SK-N-SH treated with all-trans-retinoic acid at 6 μM for 48 hours (cell line): ENCODE measurements at regions not wholly inside any gene's neighbourhood (a gene's known extent, or its start where the extent isn't known, plus 50 kb on each side); places are given as distances from the start of the nearest gene placed in this dataset.

Experiments
- ATAC-seq: fragments of 200-7000 bp; cut with Tn5 transposase; 3 replicates; pipeline ENCODE4 v1.9.1; 2020; ENCODE audit warnings: mild to moderate bottlenecking, moderate library complexity
- ARNTL ChIP-seq: fragments of 450-650 bp; formaldehyde crosslinking; IDR thresholded peaks from 2 replicates; pipeline ENCODE4 v1.5.0; 2020; ENCODE audit warnings: low read depth, mild to moderate bottlenecking, moderate library complexity, borderline replicate concordance
- BACH2 ChIP-seq: fragments of 250-450 bp; sonication (Bioruptor Pico); IDR thresholded peaks from 2 replicates; pipeline ENCODE4 v1.9.0; 2021; ENCODE audit warnings: mild to moderate bottlenecking, borderline replicate concordance
- CREB5 ChIP-seq: fragments of 250-450 bp; sonication (Bioruptor Pico); IDR thresholded peaks from 2 replicates; pipeline ENCODE4 v1.5.1; 2020; ENCODE audit warnings: low read depth, mild to moderate bottlenecking, moderate library complexity
- CSDC2 ChIP-seq: fragments of 250-450 bp; sonication (Bioruptor Pico); IDR thresholded peaks from 2 replicates; pipeline ENCODE4 v1.5.0; 2020; ENCODE audit warnings: mild to moderate bottlenecking, moderate library complexity
- CSRNP3 ChIP-seq: fragments of 250-450 bp; sonication (Bioruptor Pico); IDR thresholded peaks from 2 replicates; pipeline ENCODE4 v1.5.1; 2021; ENCODE audit warnings: mild to moderate bottlenecking, moderate library complexity
- ESRRG ChIP-seq: fragments of 250-450 bp; sonication (Bioruptor Pico); IDR thresholded peaks from 2 replicates; pipeline ENCODE4 v1.6.1; 2021; ENCODE audit warnings: mild to moderate bottlenecking
- GLIS3 ChIP-seq: fragments of 250-450 bp; sonication (Bioruptor Pico); IDR thresholded peaks from 2 replicates; pipeline ENCODE4 v1.5.0; 2020; ENCODE audit warnings: mild to moderate bottlenecking, moderate library complexity
- ISL1 ChIP-seq: fragments of 250-450 bp; sonication (Bioruptor Pico); IDR thresholded peaks from 2 replicates; pipeline ENCODE4 v2.1.2; 2022; ENCODE audit warnings: mild to moderate bottlenecking, moderate library complexity
- PATZ1 ChIP-seq: fragments of 250-450 bp; sonication (Bioruptor Pico); IDR thresholded peaks from 2 replicates; pipeline ENCODE4 v1.8.0; 2020; ENCODE audit warnings: mild to moderate bottlenecking, moderate library complexity, borderline replicate concordance
- POU6F1 ChIP-seq: fragments of 250-450 bp; sonication (Bioruptor Pico); IDR thresholded peaks from 2 replicates; pipeline ENCODE4 v1.8.0; 2021; ENCODE audit warnings: low read depth, mild to moderate bottlenecking, moderate library complexity, borderline replicate concordance
- PPARA ChIP-seq: fragments of 250-450 bp; sonication (Bioruptor Pico); IDR thresholded peaks from 2 replicates; pipeline ENCODE4 v1.5.0; 2020; ENCODE audit warnings: mild to moderate bottlenecking, borderline replicate concordance
- SNAI2 ChIP-seq: fragments of 250-450 bp; sonication (Bioruptor Pico); IDR thresholded peaks from 2 replicates; pipeline ENCODE4 v1.5.0; 2020; ENCODE audit warnings: mild to moderate bottlenecking, moderate library complexity
- TCF4 ChIP-seq: fragments of 250-450 bp; sonication (Bioruptor Pico); IDR thresholded peaks from 2 replicates; pipeline ENCODE4 v1.8.0; 2021; ENCODE audit warnings: mild to moderate bottlenecking, moderate library complexity, borderline replicate concordance
- TSHZ2 ChIP-seq: fragments of 250-450 bp; sonication (Bioruptor Pico); IDR thresholded peaks from 2 replicates; pipeline ENCODE4 v1.5.0; 2020; ENCODE audit warnings: mild to moderate bottlenecking, moderate library complexity
- ZC3H10 ChIP-seq: fragments of 250-450 bp; sonication (Bioruptor Pico); IDR thresholded peaks from 2 replicates; pipeline ENCODE4 v1.5.1; 2021; ENCODE audit warnings: mild to moderate bottlenecking, moderate library complexity
- ZFP3 ChIP-seq: fragments of 250-450 bp; sonication (Bioruptor Pico); IDR thresholded peaks from 2 replicates; pipeline ENCODE4 v1.5.0; 2020; ENCODE audit warnings: mild to moderate bottlenecking, moderate library complexity
- ZFP30 ChIP-seq: fragments of 450-650 bp; formaldehyde crosslinking; IDR thresholded peaks from 2 replicates; pipeline ENCODE4 v1.5.0; 2022; ENCODE audit warnings: mild to moderate bottlenecking, moderate library complexity
- ZNF565 ChIP-seq: fragments of 450-650 bp; formaldehyde crosslinking; conservative IDR thresholded peaks from 2 replicates; pipeline ENCODE4 v1.5.0; 2020; ENCODE audit warnings: low read depth, mild to moderate bottlenecking, moderate library complexity
- ZNF70 ChIP-seq: fragments of 450-650 bp; formaldehyde crosslinking; IDR thresholded peaks from 2 replicates; pipeline ENCODE4 v1.5.0; 2020; ENCODE audit warnings: mild to moderate bottlenecking, moderate library complexity
- ZNF8 ChIP-seq: fragments of 450-650 bp; formaldehyde crosslinking; IDR thresholded peaks from 2 replicates; pipeline ENCODE4 v1.5.0; 2020; ENCODE audit warnings: mild to moderate bottlenecking, moderate library complexity

- TF ChIP-seq CREB5 (CRISPR knock-in tag) (no peak), CSRNP3 (CRISPR knock-in tag) (no peak), ZC3H10 (no peak)
These were observed 120.9 kb upstream of the PPP2R5A start (continued) for GRCh38 chr1:212164095-212164872.

GRCh38 chr1:212166244-212166643 lies 119.0 kb upstream of the PPP2R5A start:
- TF ChIP-seq POU6F1 (CRISPR knock-in tag) (no peak), PATZ1 (CRISPR knock-in tag) (no peak), CSRNP3 (CRISPR knock-in tag) (no peak), ZNF8 (no peak), TSHZ2 (CRISPR knock-in tag) (no peak), PPARA (CRISPR knock-in tag) (no peak), ZC3H10 (no peak), BACH2 (no peak), CSDC2 (CRISPR knock-in tag) (no peak), TCF4 (CRISPR knock-in tag) (no peak), ARNTL (no peak), ESRRG (CRISPR knock-in tag) (no peak), ISL1 (CRISPR knock-in tag) (no peak), SNAI2 (CRISPR knock-in tag) (no peak), ZNF565 (CRISPR knock-in tag) (no peak), ZNF70 (CRISPR knock-in tag) (no peak), GLIS3 (CRISPR knock-in tag) (no peak), ZFP30 (CRISPR knock-in tag) (no peak), ZFP3 (no peak), CREB5 (CRISPR knock-in tag) (no peak)
- ATAC-seq, result no peak
